ENCODE measurements at regions not wholly inside any gene's neighbourhood (a gene's known extent, or its start where the extent isn't known, plus 50 kb on each side); places are given as distances from the start of the nearest gene placed in this dataset.

GRCh38 chr12:111121840-111122239, 201.5 kb upstream of the MYL2 start:
- TF ChIP-seq POLR2AphosphoS5 (IDR thresholded peaks at IDR 0.05): no peak
- TF ChIP-seq CTCF (IDR thresholded peaks at IDR 0.05): no peak

All from breast epithelium (tissue), 3 donors.